Retinal pigment epithelial cell (primary cell): ENCODE measurements at regions not wholly inside any gene's neighbourhood (a gene's known extent, or its start where the extent isn't known, plus 50 kb on each side); places are given as distances from the start of the nearest gene placed in this dataset.

Source experiments
- DNase-seq: peaks from one replicate; pipeline ENCODE4 v3.0.0-alpha.2; 2010; ENCODE audit warnings: low read depth
- H3K4me3 ChIP-seq: 2 replicates; pipeline ENCODE4 v1.5.1; 2011; ENCODE audit warnings: mild to moderate bottlenecking, low read length, control low read depth, moderate library complexity
- TF ChIP-seq, protein P1 (sequence below): conservative IDR thresholded peaks from 2 replicates; pipeline ENCODE4 v1.5.1; 2011; ENCODE audit warnings: low read depth, low read length, control low read depth, inconsistent platforms

GRCh38 chr20:60628749-60629148, 623.3 kb upstream of the CDH4 start:
- no peak overlapping the region for H3K4me3 ChIP-seq
- no peak for DNase-seq
- TF ChIP-seq, protein P1, sequence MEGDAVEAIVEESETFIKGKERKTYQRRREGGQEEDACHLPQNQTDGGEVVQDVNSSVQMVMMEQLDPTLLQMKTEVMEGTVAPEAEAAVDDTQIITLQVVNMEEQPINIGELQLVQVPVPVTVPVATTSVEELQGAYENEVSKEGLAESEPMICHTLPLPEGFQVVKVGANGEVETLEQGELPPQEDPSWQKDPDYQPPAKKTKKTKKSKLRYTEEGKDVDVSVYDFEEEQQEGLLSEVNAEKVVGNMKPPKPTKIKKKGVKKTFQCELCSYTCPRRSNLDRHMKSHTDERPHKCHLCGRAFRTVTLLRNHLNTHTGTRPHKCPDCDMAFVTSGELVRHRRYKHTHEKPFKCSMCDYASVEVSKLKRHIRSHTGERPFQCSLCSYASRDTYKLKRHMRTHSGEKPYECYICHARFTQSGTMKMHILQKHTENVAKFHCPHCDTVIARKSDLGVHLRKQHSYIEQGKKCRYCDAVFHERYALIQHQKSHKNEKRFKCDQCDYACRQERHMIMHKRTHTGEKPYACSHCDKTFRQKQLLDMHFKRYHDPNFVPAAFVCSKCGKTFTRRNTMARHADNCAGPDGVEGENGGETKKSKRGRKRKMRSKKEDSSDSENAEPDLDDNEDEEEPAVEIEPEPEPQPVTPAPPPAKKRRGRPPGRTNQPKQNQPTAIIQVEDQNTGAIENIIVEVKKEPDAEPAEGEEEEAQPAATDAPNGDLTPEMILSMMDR = no peak

- no peak for DNase-seq
- no peak overlapping the region for H3K4me3 ChIP-seq
- TF ChIP-seq, protein P1 = no peak
Observed at GRCh38 chr20:60629206-60629605, 622.9 kb upstream of the CDH4 start.

GRCh38 chr20:60630609-60631008, 621.5 kb upstream of the CDH4 start:
- peak; percentile 8 for DNase-seq
- no peak overlapping the region for H3K4me3 ChIP-seq
- TF ChIP-seq, protein P1 = no peak

GRCh38 chr20:60631585-60632287, 620.3 kb upstream of the CDH4 start:
- no peak for DNase-seq
- no peak overlapping the region for H3K4me3 ChIP-seq
- TF ChIP-seq, protein P1 = no peak

DNA sequence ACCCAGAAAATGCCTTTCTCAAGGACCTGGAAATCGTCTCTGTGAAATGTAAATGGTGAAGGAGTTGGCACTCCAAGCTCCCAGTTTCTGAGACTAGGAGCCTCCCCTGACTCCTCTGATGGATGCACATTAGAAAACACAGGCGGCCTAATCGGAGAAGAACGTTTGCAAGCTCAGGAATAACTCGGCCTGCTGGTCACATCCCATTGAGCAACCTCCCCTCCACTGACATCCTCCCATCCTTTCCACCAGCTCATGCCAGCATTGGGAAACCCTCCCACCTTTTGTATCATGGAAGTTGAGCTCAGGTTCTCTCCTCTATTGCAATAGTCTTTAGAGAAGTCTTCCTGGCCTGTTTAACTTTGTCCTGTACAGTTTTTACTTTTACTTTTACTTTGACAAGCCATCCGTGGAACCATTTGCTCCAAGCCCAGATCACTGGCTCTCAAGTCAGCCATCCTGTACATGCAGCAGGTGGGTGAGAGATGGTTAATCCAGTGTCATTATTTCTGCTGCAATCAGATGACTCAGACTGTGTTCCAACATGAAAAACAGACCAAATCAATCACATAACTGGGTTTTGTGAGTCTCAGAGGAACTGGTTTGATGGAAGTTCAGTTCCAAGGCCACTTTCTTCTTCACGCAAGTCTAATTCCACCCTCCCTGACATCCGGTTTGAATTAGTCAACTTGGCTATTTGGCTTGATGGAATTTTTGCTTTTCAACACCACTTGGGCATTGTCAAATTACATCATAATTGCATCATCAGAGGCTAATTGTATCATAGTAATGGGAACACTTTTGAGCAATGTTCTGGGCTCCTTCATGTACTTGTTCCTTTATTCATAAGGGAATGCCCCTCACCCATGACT, 619.4 kb upstream of the CDH4 start:
- TF ChIP-seq, protein P1 = no peak
- no peak for DNase-seq
- no peak overlapping the region for H3K4me3 ChIP-seq

DNA sequence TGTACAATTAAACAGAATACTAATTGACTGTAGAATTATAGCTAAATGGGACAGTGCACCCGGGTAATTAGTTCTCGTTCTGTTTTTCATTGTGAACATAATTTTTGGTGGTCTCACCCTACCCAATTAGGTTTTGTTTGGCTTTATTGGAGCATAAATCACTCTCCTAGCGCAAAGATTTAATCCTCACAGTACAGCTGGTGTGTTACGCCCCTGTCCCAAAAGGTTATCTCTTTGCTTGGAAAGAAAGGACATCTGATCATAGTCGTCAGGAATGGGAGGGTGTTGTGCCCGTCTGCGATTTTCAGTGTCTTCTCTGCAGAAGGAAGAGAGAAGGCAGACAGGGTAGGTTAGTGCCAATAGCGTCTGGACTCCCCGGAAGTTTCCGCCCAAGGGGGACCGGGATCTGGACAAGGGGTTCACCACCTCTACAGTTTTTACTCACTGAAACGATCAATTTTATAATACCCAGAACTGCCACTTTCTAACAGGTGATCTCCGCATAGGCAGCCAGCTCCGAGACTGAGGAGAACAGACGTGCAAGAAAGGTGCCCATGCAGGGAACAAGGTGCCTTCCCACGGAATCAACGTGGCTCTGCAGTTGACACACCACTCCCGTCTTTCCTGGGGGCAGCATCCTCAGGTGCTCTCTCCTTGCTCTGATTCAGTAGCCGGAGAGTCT, 617.4 kb upstream of the CDH4 start:
- no peak for DNase-seq
- H3K4me3 ChIP-seq = no peak overlapping the region
- TF ChIP-seq, protein P1 = no peak
